GM12891 (cell line): ENCODE measurements at regions not wholly inside any gene's neighbourhood (a gene's known extent, or its start where the extent isn't known, plus 50 kb on each side); places are given as distances from the start of the nearest gene placed in this dataset.

Source experiments
- POLR2A ChIP-seq: IDR thresholded peaks from 2 replicates; pipeline ENCODE4 v1.6.1; 2011; ENCODE audit warnings: low read depth, low read length, control low read depth
- POLR2AphosphoS5 ChIP-seq: IDR thresholded peaks from 2 replicates; pipeline ENCODE4 v1.6.1; 2011; ENCODE audit warnings: low read depth, low read length, control low read depth
- SPI1 ChIP-seq: IDR thresholded peaks from 2 replicates; pipeline ENCODE4 v1.6.1; 2011; ENCODE audit warnings: low read depth, low read length, control low read depth
- TAF1 ChIP-seq: IDR thresholded peaks from 2 replicates; pipeline ENCODE4 v1.6.1; 2011; ENCODE audit warnings: low read depth, low read length, control low read depth

GRCh38 chr4:31005037-31005436, 284.9 kb downstream of the PCDH7 start:
- no peak for TF ChIP-seq TAF1
- TF ChIP-seq POLR2AphosphoS5, result no peak
- TF ChIP-seq POLR2A, result no peak
- TF ChIP-seq SPI1, result no peak
